NCI-H345 (cell line): ENCODE measurements at regions not wholly inside any gene's neighbourhood (a gene's known extent, or its start where the extent isn't known, plus 50 kb on each side); places are given as distances from the start of the nearest gene placed in this dataset.

Experiments used
- DNase-seq: peaks from one replicate; lab custom pipeline; 2025; lab: John Stamatoyannopoulos, UW

- DNase-seq: no peak
These were observed 624.1 kb downstream of the BUD13 start for GRCh38 chr11:116148645-116149044.

- peak; percentile 29 for DNase-seq
These were observed 624.7 kb downstream of the BUD13 start for GRCh38 chr11:116148056-116148455.

- DNase-seq: no peak
These were observed 627.5 kb downstream of the BUD13 start for GRCh38 chr11:116145187-116145865.

- no peak for DNase-seq
These were observed 628.3 kb downstream of the BUD13 start for GRCh38 chr11:116144387-116144958.

- no peak for DNase-seq
These were observed 634.1 kb upstream of the CADM1 start for GRCh38 chr11:116138280-116138679.

GRCh38 chr11:116137753-116138152, 633.5 kb upstream of the CADM1 start:
- no peak for DNase-seq

GRCh38 chr11:116136987-116137674, 632.9 kb upstream of the CADM1 start:
- DNase-seq: no peak

- no peak for DNase-seq
These were observed 631.7 kb upstream of the CADM1 start for GRCh38 chr11:116135891-116136290.

- no peak for DNase-seq
These were observed 630.2 kb upstream of the CADM1 start for GRCh38 chr11:116134450-116134849.

- DNase-seq: no peak
These were observed 628.2 kb upstream of the CADM1 start for GRCh38 chr11:116132273-116132978.

- DNase-seq: no peak
These were observed 625.9 kb upstream of the CADM1 start for GRCh38 chr11:116130122-116130521.

- no peak for DNase-seq
These were observed 625.2 kb upstream of the CADM1 start for GRCh38 chr11:116129456-116129855.

GRCh38 chr11:116126562-116126961, 622.3 kb upstream of the CADM1 start:
- DNase-seq: no peak

- no peak for DNase-seq
These were observed 620.9 kb upstream of the CADM1 start for GRCh38 chr11:116124922-116125714.

GRCh38 chr11:116123739-116124138, 619.5 kb upstream of the CADM1 start:
- no peak for DNase-seq

GRCh38 chr11:116122697-116123472, 618.7 kb upstream of the CADM1 start:
- DNase-seq: no peak

GRCh38 chr11:116119158-116119557, 614.9 kb upstream of the CADM1 start:
- DNase-seq: no peak

GRCh38 chr11:116118138-116118470, 613.9 kb upstream of the CADM1 start:
- DNase-seq: no peak

GRCh38 chr11:116117331-116118137, 613.3 kb upstream of the CADM1 start:
- DNase-seq: no peak

- DNase-seq: no peak
These were observed 611.6 kb upstream of the CADM1 start for GRCh38 chr11:116115801-116116200.
